ENCODE measurements at regions not wholly inside any gene's neighbourhood (a gene's known extent, or its start where the extent isn't known, plus 50 kb on each side); places are given as distances from the start of the nearest gene placed in this dataset.

DNA sequence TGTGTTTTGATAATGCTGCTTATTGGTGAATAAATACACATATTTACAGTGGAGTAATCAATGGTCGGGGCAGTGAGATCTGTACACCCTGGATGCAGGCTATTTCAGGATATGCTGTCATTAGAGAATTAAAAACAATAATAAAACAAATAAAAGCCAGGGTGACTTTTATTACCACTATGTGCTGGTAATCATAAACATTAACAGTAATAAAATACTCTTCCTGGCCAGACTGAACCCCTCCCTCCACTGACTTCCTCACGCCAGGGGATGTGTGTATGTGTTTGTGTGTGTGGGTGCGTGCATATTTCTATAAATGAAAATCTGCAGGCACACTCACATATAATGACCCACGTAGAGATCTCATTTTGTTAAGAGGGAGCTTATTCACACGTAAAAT, 98.0 kb upstream of the MAP9 start:
- H3K27ac ChIP-seq (ENCODE audit: low read depth, low read length, poor library complexity, severe bottlenecking), result no peak overlapping the region
- no peaks in the 10 kb centered on the region for H3K9me3 ChIP-seq (ENCODE audit: low read length)
- H3K36me3 ChIP-seq (ENCODE audit: insufficient read depth, low read length), result no peaks in the 10 kb centered on the region
- TF ChIP-seq, protein P1, sequence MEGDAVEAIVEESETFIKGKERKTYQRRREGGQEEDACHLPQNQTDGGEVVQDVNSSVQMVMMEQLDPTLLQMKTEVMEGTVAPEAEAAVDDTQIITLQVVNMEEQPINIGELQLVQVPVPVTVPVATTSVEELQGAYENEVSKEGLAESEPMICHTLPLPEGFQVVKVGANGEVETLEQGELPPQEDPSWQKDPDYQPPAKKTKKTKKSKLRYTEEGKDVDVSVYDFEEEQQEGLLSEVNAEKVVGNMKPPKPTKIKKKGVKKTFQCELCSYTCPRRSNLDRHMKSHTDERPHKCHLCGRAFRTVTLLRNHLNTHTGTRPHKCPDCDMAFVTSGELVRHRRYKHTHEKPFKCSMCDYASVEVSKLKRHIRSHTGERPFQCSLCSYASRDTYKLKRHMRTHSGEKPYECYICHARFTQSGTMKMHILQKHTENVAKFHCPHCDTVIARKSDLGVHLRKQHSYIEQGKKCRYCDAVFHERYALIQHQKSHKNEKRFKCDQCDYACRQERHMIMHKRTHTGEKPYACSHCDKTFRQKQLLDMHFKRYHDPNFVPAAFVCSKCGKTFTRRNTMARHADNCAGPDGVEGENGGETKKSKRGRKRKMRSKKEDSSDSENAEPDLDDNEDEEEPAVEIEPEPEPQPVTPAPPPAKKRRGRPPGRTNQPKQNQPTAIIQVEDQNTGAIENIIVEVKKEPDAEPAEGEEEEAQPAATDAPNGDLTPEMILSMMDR (conservative IDR thresholded peaks at IDR 0.05; ENCODE audit: low read length), result no peak
- TF ChIP-seq EZH2phosphoT487 (IDR thresholded peaks at IDR 0.05; ENCODE audit: borderline replicate concordance, low read depth, low read length), result no peak
- H2AFZ ChIP-seq (ENCODE audit: low read length), result no peak overlapping the region
- no TSS peak for BruUV-seq (replicated peaks)
- no peak overlapping the region for H3K4me2 ChIP-seq (ENCODE audit: low read length)
- ChIA-PET POLR2A (interaction anchor here (0.8 to 1.4 kb wide), 2 partner anchors 9 to 28 kb away, joined by 4 read pairs; no protein-coding TSS in a partner anchor), CTCF (ENCODE audit: unreplicated experiment) (no interaction called here)
- H3K79me2 ChIP-seq (ENCODE audit: insufficient read depth, low read depth, low read length), result no peaks in the 10 kb centered on the region
- no peaks in the 10 kb centered on the region for H4K20me1 ChIP-seq (ENCODE audit: insufficient read depth, low read length)
- intact Hi-C loops (cut with micrococcal nuclease; ENCODE audit: unreplicated experiment), result no loop called here
- H3K4me3 ChIP-seq (ENCODE audit: low read depth, low read length, poor library complexity, severe bottlenecking), result no peak overlapping the region
- H3K9me2 ChIP-seq (ENCODE audit: insufficient read depth, low read length), result no peaks in the 10 kb centered on the region
- DNase-seq (ENCODE audit: low spot score), result no peak
- H3K4me1 ChIP-seq (ENCODE audit: insufficient read depth, low read length, poor library complexity, severe bottlenecking), result no peaks in the 10 kb centered on the region

DNA sequence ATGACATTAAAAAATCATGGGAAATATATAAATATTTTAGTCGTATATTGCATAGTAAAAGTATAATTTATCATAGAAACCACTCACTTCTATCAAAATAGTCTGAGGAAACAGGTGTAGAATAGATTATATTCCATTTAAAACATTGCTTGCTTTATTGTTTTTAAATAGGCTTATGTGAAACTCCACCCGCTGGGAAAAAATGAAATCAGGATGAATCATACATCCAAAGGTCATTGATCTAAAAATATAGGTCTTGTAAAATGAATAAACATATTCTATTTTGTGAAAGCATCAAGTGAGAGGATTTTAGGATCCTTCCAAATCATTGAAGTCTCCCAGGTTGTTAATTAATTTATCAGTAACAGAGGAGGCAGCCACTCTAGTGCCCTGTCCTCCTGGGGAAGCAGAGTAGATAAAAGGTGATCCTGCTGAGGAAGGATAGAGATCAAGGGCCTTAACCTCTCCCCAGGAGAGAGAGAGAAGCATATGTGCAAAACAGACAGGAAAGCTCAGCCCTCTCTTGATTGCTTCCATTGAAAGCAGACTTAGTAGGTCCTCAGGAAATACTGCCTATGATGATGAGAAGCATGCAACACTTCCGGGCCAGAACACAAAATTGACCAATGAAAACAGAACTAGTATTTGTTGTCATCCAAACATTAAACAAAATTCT, 96.8 kb upstream of the MAP9 start:
- H2AFZ ChIP-seq (ENCODE audit: low read length), result no peak overlapping the region
- intact Hi-C loops (cut with micrococcal nuclease; ENCODE audit: unreplicated experiment), result no loop called here

DNA sequence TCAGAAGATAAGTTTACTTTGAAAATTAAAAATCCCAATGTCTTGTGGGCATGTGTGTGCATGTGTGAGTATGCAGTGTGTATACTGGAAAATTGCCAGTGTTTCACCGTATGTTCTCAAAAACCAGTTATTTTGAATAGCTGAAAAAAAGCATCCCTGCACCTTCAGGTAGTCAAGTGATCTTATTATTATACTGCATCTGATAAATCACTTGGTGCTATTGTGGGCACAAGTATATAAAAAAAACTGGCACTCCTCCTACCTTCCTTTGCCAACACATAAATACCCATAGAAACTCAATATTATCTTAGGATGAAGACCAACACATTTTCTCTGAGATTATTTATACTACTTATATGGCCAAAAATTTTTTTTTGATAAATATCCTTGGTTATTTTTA, 91.5 kb upstream of the MAP9 start:
- H2AFZ ChIP-seq (ENCODE audit: low read length), result no peak overlapping the region
- H4K20me1 ChIP-seq (ENCODE audit: insufficient read depth, low read length), result no peaks in the 10 kb centered on the region
- no peaks in the 10 kb centered on the region for H3K36me3 ChIP-seq (ENCODE audit: insufficient read depth, low read length)
- CTCF ChIA-PET (ENCODE audit: unreplicated experiment), result no interaction called here
- H3K9me2 ChIP-seq (ENCODE audit: insufficient read depth, low read length), result no peaks in the 10 kb centered on the region
- H3K27ac ChIP-seq (ENCODE audit: low read depth, low read length, poor library complexity, severe bottlenecking), result no peak overlapping the region
- intact Hi-C loops (cut with micrococcal nuclease; ENCODE audit: unreplicated experiment), result no loop called here
- no TSS peak for BruUV-seq (replicated peaks)
- DNase-seq (ENCODE audit: low spot score), result no peak
- no peaks in the 10 kb centered on the region for H3K4me1 ChIP-seq (ENCODE audit: insufficient read depth, low read length, poor library complexity, severe bottlenecking)
- no peak overlapping the region for H3K4me3 ChIP-seq (ENCODE audit: low read depth, low read length, poor library complexity, severe bottlenecking)
- no peaks in the 10 kb centered on the region for H3K79me2 ChIP-seq (ENCODE audit: insufficient read depth, low read depth, low read length)
- POLR2A ChIA-PET, result interaction anchor here (1.1 kb wide), 1 partner anchor 15 kb away, joined by 3 read pairs; no protein-coding TSS in a partner anchor
- no peak for TF ChIP-seq EZH2phosphoT487 (IDR thresholded peaks at IDR 0.05; ENCODE audit: borderline replicate concordance, low read depth, low read length)
- TF ChIP-seq, protein P1 (conservative IDR thresholded peaks at IDR 0.05; ENCODE audit: low read length), result no peak
- H3K4me2 ChIP-seq (ENCODE audit: low read length), result no peak overlapping the region
- no peaks in the 10 kb centered on the region for H3K9me3 ChIP-seq (ENCODE audit: low read length)

More for the DNA sequence above, 96.8 kb upstream of the MAP9 start:
- ChIA-PET POLR2A (no interaction called here), CTCF (ENCODE audit: unreplicated experiment) (no interaction called here)
- TF ChIP-seq, protein P1 (conservative IDR thresholded peaks at IDR 0.05; ENCODE audit: low read length), result no peak
- no peak for TF ChIP-seq EZH2phosphoT487 (IDR thresholded peaks at IDR 0.05; ENCODE audit: borderline replicate concordance, low read depth, low read length)
- Histone ChIP-seq H3K9me2 (ENCODE audit: insufficient read depth, low read length) (no peaks in the 10 kb centered on the region), H3K79me2 (ENCODE audit: insufficient read depth, low read depth, low read length) (no peaks in the 10 kb centered on the region), H3K9me3 (ENCODE audit: low read length) (no peaks in the 10 kb centered on the region), H3K4me3 (ENCODE audit: low read depth, low read length, poor library complexity, severe bottlenecking) (no peak overlapping the region), H4K20me1 (ENCODE audit: insufficient read depth, low read length) (no peaks in the 10 kb centered on the region), H3K36me3 (ENCODE audit: insufficient read depth, low read length) (no peaks in the 10 kb centered on the region), H3K4me2 (ENCODE audit: low read length) (no peak overlapping the region), H3K27ac (ENCODE audit: low read depth, low read length, poor library complexity, severe bottlenecking) (no peak overlapping the region), H3K4me1 (ENCODE audit: insufficient read depth, low read length, poor library complexity, severe bottlenecking) (no peaks in the 10 kb centered on the region)
- no TSS peak for BruUV-seq (replicated peaks)
- no peak for DNase-seq (ENCODE audit: low spot score)

Measured in OCI-LY7 (cell line).